NCI-H2196 (cell line): ENCODE measurements at regions not wholly inside any gene's neighbourhood (a gene's known extent, or its start where the extent isn't known, plus 50 kb on each side); places are given as distances from the start of the nearest gene placed in this dataset.
"Not testable (repeated sequence)": the region's sequence is repeated elsewhere in the genome, so short reads cannot be mapped to it uniquely, and the experiment has no call there.

Experiments used
- DNase-seq: peaks from one replicate; lab custom pipeline; 2025; ENCODE audit not compliant: unreplicated experiment; lab: John Stamatoyannopoulos, UW

GRCh38 chr14:34103176-34103575 lies 152.3 kb upstream of the EGLN3 start:
- DNase-seq, result no peak

GRCh38 chr14:34099635-34100034 lies 148.8 kb upstream of the EGLN3 start:
- DNase-seq, result no peak

DNA sequence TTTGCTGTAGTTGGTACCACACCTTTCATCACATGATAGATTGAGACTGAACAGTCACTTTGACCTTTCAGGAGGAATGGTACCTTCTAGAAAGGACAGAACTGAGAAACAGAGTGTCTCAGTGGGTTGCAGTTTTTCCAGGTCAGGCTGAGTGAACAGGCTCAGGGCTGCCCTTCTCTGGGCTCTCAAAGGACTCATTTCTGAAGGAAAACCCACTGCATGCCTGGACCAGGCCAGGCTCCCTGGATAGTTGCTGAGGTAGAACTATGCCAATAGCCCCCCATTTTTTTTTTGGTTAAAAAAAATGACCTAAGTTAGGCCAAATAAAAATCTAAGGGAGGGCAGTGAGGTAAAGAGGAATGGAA lies 148.1 kb upstream of the EGLN3 start:
- no peak for DNase-seq

GRCh38 chr14:34098045-34098984 lies 147.4 kb upstream of the EGLN3 start:
- peak; percentile 31 for DNase-seq

GRCh38 chr14:34097644-34098043 lies 146.8 kb upstream of the EGLN3 start:
- DNase-seq, result no peak

DNA sequence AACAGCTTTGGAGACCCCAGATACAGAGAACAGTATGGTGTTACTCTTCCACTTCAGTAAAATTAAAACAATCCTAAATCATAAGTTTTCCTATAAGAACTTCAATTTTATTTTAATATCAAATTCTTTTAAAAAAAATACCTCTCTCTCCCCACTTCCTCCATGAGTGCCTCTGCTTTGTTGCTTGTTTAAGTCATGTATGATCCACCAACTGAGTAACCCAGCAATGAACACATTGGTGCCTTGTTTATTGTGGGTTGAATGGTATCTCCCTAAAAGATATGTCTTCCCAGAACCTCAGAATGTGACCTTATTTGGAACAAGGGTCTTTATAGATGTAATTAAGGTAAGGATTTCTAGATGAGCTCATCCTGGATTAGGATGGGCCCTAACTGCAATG lies 143.5 kb upstream of the EGLN3 start:
- no peak for DNase-seq

DNA sequence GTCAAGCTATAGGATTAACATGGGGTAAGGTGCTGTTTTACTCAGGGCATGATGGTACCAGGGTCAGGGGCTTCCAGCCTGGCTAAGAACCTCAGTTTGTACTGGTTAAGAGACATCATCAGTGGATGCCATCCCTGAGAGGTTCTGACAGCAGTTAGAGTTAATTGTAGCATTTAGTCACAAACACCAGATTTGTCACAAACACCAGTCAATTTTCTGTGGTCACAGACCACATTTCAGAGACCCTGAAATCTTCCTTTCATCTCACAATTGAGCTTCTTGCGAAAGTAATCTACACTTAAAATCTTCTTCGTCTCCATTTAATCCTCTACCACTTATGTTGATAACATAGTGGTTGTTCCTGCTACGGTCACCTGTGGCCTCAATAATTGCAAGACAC lies 143.0 kb upstream of the EGLN3 start:
- DNase-seq, result no peak

DNA sequence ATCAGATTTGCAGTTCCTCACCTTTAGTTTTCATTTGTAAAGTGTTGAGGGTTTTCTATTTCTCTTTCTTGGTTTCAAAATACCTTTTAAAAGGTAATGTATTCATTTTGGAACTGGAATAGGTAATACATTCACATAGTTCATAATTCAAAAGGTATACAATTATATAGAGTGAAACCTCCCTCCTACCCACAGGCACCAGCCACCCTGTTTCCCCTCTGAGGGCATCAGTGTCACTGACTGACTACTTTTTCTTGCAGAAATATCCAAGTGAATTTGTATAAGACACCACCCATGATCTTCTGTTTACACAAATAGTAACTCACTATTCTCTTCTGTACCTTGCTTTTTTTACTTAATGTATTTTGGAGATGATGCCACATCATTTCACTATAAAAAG lies 139.6 kb upstream of the EGLN3 start:
- no peak for DNase-seq

GRCh38 chr14:34088914-34089313 lies 138.0 kb upstream of the EGLN3 start:
- DNase-seq, result no peak

GRCh38 chr14:34087571-34087970 lies 136.7 kb upstream of the EGLN3 start:
- no peak for DNase-seq

DNA sequence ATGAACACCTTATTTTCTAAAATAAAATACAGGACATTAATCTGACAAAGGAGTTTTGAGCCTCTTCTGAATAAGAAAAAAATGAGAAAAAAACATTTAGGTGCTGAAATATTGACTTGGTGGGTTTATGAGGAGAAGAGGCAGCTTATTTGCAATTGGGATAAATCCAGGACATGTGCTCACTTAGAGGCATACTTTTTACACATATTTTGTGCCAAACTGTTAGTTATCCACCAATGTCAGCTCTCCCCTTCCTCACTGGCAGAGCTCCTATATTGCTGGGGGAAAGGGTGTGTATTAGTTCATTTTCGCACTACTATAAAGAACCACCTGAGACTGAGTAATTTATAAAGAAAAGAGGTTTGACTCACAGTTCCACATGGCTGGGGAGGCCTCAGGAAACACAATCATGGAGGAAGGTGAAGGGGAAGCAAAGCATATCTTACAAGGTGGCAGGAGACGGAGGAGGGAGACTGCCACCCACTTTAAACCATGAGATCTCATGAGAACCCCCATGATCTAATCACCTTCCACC lies 135.4 kb upstream of the EGLN3 start:
- no peak for DNase-seq

GRCh38 chr14:34085695-34086094 lies 134.8 kb upstream of the EGLN3 start:
- DNase-seq, result no peak

- DNase-seq, result peak; percentile 59
Observed at GRCh38 chr14:34081576-34082136, 130.8 kb upstream of the EGLN3 start.

- DNase-seq, result no peak
Observed at GRCh38 chr14:34081101-34081575, 130.3 kb upstream of the EGLN3 start.

GRCh38 chr14:34079643-34080042 lies 128.8 kb upstream of the EGLN3 start:
- not testable (repeated sequence) for DNase-seq

- no peak for DNase-seq
Observed at GRCh38 chr14:34078117-34078743, 127.4 kb upstream of the EGLN3 start.

DNA sequence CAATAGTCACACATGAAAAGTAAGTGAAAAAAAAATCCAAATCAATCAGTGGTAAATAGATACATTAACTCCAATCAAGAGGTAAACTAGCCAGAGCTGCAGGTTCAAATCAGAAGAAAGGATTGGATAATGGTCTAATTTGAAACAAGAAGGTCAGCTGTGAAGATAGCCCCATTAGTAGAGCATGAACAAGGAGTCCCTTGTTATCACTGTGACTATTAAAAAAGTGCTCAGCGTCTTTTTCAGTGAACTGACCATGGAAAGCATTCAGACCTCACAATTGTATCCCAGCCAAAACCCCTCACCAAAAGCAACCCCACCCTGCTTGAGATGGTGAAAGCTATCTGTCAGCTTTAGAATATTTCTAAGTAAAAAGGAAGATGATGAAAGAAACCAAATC lies 125.0 kb upstream of the EGLN3 start:
- DNase-seq, result no peak

- DNase-seq, result no peak
Observed at GRCh38 chr14:34075042-34075744, 124.3 kb upstream of the EGLN3 start.

- no peak for DNase-seq
Observed at GRCh38 chr14:34072921-34073320, 122.0 kb upstream of the EGLN3 start.

DNA sequence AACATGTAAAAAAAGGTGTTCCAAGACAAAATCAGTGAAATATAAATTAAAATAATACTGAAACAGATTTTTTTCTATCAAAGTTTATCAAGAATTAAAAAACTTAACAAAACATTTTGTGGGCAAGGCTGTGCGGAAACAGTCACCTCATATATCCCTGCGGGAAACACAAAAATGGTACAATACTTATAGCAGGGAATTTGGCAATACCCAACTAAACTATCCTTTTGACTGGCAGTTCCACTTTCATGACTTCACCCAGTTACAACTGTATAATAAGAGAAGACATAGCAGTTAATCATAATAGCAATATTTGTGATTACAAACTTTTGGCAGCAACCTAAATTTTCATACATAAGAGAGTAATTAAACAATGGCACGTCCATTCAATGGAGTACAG lies 121.5 kb upstream of the EGLN3 start:
- no peak for DNase-seq

DNA sequence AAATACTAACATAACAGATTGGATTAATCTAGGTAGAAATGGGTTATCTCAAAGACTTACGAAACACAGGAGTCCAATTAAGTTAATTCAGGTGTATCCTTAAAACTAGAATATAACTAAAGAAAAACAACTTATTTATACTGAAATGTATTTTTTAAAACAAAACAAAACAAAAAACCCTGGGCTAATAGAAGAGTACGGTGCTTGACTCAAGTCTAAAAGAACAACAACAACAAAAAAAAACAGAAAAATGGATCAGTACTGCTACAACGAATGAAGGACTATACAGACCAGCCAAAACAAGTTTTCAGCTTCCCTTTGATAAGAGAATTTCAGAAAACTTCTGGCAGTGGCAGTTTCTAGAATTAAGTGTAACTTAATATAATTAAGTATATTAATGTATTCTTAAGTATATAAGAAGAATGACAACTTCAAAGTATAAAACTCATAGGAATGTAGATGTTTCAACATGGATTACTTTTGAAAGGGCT lies 120.1 kb upstream of the EGLN3 start:
- no peak for DNase-seq
